RWPE2 (cell line): ENCODE measurements at regions not wholly inside any gene's neighbourhood (a gene's known extent, or its start where the extent isn't known, plus 50 kb on each side); places are given as distances from the start of the nearest gene placed in this dataset.
"Not testable (repeated sequence)": the region's sequence is repeated elsewhere in the genome, so short reads cannot be mapped to it uniquely, and the experiment has no call there.

Source experiments
- ATAC-seq: fragments of 200-7000 bp; cut with Tn5 transposase; 3 replicates; pipeline ENCODE4 v1.9.1; 2021; ENCODE audit warnings: low read depth
- DNase-seq: peaks from one replicate; pipeline ENCODE4 v3.0.0-alpha.2; 2020; ENCODE audit warnings: low spot score
- H3K27ac ChIP-seq: fragments of 450-650 bp; 2 replicates; pipeline ENCODE4 v1.5.1; 2017; ENCODE audit warnings: mild to moderate bottlenecking; ENCODE audit not compliant: poor library complexity, severe bottlenecking
- H3K27me3 ChIP-seq: fragments of 250-450 bp; sonication (Bioruptor Pico); 2 replicates; pipeline ENCODE4 v1.5.1; 2021; ENCODE audit warnings: mild to moderate bottlenecking, moderate library complexity; ENCODE audit not compliant: insufficient read depth, poor library complexity, severe bottlenecking
- H3K36me3 ChIP-seq: fragments of 250-450 bp; sonication (Bioruptor Pico); 2 replicates; pipeline ENCODE4 v1.5.1; 2020; ENCODE audit warnings: low read depth, mild to moderate bottlenecking, moderate library complexity
- H3K4me1 ChIP-seq: fragments of 250-450 bp; sonication (Bioruptor Pico); 2 replicates; pipeline ENCODE4 v1.5.1; 2021; ENCODE audit warnings: mild to moderate bottlenecking, moderate library complexity; ENCODE audit not compliant: insufficient read depth, poor library complexity, severe bottlenecking
- H3K4me3 ChIP-seq: fragments of 250-450 bp; sonication (Bioruptor Pico); 2 replicates; pipeline ENCODE4 v1.5.1; 2021; ENCODE audit warnings: mild to moderate bottlenecking, moderate library complexity; ENCODE audit not compliant: severe bottlenecking
- H3K9me3 ChIP-seq: fragments of 250-450 bp; sonication (Bioruptor Pico); 2 replicates; pipeline ENCODE4 v1.5.1; 2021; ENCODE audit warnings: mild to moderate bottlenecking, moderate library complexity; ENCODE audit not compliant: severe bottlenecking
- TF ChIP-seq, protein P1 (sequence below): fragments of 450-650 bp; IDR thresholded peaks from one replicate; pipeline ENCODE4 v1.5.1; 2017; ENCODE audit warnings: mild to moderate bottlenecking, moderate library complexity; ENCODE audit not compliant: poor library complexity, severe bottlenecking

DNA sequence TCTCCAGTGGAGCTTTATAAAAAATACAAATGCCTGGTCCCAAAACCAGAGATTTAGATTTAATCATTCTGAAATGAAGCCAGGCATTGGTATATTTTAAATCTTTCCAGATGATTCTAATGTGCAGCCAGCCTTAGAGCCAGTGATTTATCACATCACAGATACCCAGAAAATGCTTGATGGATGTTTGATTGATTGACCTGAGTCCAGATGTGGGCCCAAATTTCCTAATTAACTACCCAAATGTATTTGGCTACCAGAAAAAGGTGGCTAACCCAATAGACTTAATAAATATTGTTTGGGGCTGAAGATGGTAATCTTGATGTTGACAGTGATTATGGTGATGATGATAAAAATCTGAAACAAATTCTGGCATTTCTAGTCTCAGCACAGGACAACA lies 93.1 kb downstream of the ABCC12 start:
- H3K4me3 ChIP-seq = no peak overlapping the region
- TF ChIP-seq, protein P1, sequence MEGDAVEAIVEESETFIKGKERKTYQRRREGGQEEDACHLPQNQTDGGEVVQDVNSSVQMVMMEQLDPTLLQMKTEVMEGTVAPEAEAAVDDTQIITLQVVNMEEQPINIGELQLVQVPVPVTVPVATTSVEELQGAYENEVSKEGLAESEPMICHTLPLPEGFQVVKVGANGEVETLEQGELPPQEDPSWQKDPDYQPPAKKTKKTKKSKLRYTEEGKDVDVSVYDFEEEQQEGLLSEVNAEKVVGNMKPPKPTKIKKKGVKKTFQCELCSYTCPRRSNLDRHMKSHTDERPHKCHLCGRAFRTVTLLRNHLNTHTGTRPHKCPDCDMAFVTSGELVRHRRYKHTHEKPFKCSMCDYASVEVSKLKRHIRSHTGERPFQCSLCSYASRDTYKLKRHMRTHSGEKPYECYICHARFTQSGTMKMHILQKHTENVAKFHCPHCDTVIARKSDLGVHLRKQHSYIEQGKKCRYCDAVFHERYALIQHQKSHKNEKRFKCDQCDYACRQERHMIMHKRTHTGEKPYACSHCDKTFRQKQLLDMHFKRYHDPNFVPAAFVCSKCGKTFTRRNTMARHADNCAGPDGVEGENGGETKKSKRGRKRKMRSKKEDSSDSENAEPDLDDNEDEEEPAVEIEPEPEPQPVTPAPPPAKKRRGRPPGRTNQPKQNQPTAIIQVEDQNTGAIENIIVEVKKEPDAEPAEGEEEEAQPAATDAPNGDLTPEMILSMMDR = no peak
- H3K36me3 ChIP-seq = no peaks in the 10 kb centered on the region
- DNase-seq (no peak), ATAC-seq (no peak)
- no peaks in the 10 kb centered on the region for H3K9me3 ChIP-seq
- H3K4me1 ChIP-seq = no peaks in the 10 kb centered on the region
- no peaks in the 10 kb centered on the region for H3K27me3 ChIP-seq
- no peak overlapping the region for H3K27ac ChIP-seq

DNA sequence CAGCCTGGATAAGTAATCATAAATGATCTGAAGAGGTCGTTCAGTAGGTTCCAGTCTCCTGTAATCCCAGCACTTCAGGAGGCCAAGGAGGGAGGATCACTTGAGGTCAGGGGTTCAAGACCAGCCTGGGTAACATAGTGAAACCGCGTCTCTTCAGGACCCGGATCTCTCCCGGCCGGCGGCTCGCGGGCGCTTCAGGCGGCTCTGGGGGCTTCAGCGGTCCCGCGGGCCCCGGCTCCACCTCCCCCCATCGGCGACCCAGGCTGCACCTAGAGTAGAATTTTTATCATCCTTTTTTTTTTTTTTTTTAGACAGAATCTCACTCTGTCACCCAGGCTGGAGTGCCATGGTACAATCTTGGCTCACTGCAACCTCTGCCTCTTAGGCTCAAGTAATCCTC lies 95.9 kb downstream of the ABCC12 start:
- Histone ChIP-seq H3K4me3 (no peak overlapping the region), H3K9me3 (no peaks in the 10 kb centered on the region), H3K4me1 (no peaks in the 10 kb centered on the region), H3K27me3 (no peaks in the 10 kb centered on the region), H3K27ac (no peak overlapping the region), H3K36me3 (no peaks in the 10 kb centered on the region)
- no peak for ATAC-seq
- TF ChIP-seq, protein P1 = no peak
- DNase-seq = no peak

DNA sequence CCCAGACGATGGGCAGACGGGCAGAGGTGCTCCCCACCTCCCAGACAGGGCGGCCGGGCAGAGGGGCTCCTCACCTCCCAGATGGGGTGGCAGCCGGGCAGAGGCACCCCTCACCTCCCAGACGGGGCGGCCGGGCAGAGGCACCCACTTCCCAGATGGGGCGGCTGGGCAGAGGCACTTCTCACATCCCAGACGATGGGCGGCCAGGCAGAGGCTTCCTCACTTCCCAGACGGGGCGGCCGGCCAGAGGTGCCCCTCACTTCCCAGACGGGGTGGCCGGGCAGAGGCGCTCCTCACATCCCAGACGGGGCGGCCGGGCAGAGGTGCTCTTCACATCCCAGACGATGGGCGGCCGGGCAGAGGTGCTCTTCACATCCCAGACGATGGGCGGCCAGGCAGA lies 96.6 kb downstream of the ABCC12 start:
- H3K4me3 ChIP-seq, DNase-seq, H3K27me3 ChIP-seq, H3K36me3 ChIP-seq, H3K4me1 ChIP-seq, ATAC-seq, H3K9me3 ChIP-seq, H3K27ac ChIP-seq: not testable (repeated sequence)

DNA sequence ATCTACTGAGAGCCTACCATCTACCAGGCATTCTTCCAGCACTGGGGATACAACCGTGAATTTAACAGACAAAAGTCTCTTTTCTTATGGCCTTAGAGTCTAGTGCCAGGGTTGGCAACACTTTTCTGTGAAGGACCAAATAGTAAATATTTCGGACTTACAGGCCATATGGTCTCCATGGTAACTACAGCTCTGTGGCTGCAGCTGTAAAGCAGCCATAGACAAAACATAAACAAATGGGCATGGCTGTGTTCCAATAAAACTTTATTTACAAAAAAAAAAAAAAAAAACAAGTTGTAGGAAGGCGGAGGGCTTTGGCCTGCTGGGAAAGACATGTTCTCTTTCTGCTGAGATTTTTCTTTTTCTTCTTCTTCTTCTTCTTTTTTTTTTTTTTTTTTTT lies 98.7 kb downstream of the ABCC12 start:
- no peak overlapping the region for H3K4me3 ChIP-seq
- ATAC-seq (no peak), DNase-seq (no peak)
- TF ChIP-seq, protein P1 = no peak
- H3K36me3 ChIP-seq = no peaks in the 10 kb centered on the region
- H3K27me3 ChIP-seq = no peaks in the 10 kb centered on the region
- H3K27ac ChIP-seq = no peak overlapping the region
- H3K4me1 ChIP-seq = no peaks in the 10 kb centered on the region
- H3K9me3 ChIP-seq = no peaks in the 10 kb centered on the region

DNA sequence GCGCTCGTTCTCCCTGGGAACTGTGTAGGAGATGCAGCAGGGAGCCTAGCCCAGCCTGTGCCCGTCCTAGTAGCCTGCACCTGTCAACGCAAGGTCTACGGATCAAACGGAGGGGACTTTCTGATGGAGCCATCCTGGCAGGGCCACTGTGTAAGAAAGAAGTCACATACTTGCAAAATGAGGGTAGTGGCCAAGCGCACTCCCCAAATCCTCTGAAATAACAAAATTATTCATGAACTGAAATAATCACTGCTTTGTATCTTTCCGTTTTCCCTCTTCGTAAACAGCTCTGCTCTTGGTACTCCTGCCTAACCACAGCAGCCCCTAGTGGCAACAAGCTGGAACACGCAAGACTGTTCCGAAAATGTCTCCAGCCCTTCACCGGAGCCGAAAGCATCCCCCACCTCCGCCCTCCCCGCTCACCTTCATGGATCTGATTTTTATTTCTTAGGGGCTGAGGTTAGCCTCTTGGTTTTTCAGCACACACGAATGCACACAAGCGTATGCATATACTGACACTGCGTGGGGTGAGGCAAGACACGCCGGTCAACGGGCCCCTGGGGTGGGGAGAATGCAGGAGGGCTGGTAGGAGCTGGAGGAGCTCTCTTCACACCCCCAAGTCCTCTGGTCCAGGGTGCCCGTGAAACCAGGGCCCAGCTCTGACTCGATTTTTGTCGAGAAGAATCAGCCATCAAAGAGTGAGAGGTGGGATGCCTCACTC lies 100.8 kb downstream of the ABCC12 start:
- Histone ChIP-seq H3K27me3 (no peaks in the 10 kb centered on the region), H3K27ac (no peak overlapping the region), H3K9me3 (no peaks in the 10 kb centered on the region), H3K4me1 (no peaks in the 10 kb centered on the region), H3K4me3 (no peak overlapping the region), H3K36me3 (no peaks in the 10 kb centered on the region)
- DNase-seq (no peak), ATAC-seq (peak; percentile 86)
- TF ChIP-seq, protein P1 = peak; percentile 94
